ENCODE measurements at regions not wholly inside any gene's neighbourhood (a gene's known extent, or its start where the extent isn't known, plus 50 kb on each side); places are given as distances from the start of the nearest gene placed in this dataset.

GRCh38 chr5:109992264-109992915 is 302.7 kb downstream of the MAN2A1 start:
- no peak overlapping the region for H3K27ac ChIP-seq (ENCODE audit: insufficient read depth, low read length)
- no peak overlapping the region for H3K4ac ChIP-seq (ENCODE audit: low read depth, low read length)
- no peak overlapping the region for H2AK9ac ChIP-seq (replicated peaks; ENCODE audit: low read depth, low read length, poor library complexity)
- ATAC-seq (ENCODE audit: low read depth) (no peak), DNase-seq (no peak)
- dilution Hi-C loops (cut with HindIII; ENCODE audit: low sequenced_read_pairs, unreplicated experiment) (no loop called here), in situ Hi-C loops (cut with MboI; ENCODE audit: low sequenced_read_pairs) (no loop called here), intact Hi-C loops (cut with micrococcal nuclease) (no loop called here)
- no peak overlapping the region for H3K9ac ChIP-seq (ENCODE audit: low read depth, low read length)
- no TSS peak for BruUV-seq (replicated peaks)
- H4K20me1 ChIP-seq (ENCODE audit: insufficient read depth, low read length): no peaks in the 10 kb centered on the region
- no peak overlapping the region for H2BK5ac ChIP-seq (ENCODE audit: low read depth, low read length, poor library complexity, severe bottlenecking)
- no peak overlapping the region for H2BK15ac ChIP-seq (ENCODE audit: low read depth, low read length)
- no peak overlapping the region for H2AFZ ChIP-seq (replicated peaks; ENCODE audit: low read length, poor library complexity)
- no peaks in the 10 kb centered on the region for H3K27me3 ChIP-seq (ENCODE audit: control insufficient read depth, insufficient read depth, low read length)
- no peaks in the 10 kb centered on the region for H3K79me1 ChIP-seq (ENCODE audit: low read depth in 1 of 2, low read length in 2 of 2)
- ChIA-PET POLR2A (ENCODE audit: unreplicated experiment) (no interaction called here), CTCF (interaction anchor here (0.6 kb wide), 2 partner anchors 182 to 1530 kb away, joined by 3 to 4 read pairs; no protein-coding TSS in a partner anchor)
- no peaks in the 10 kb centered on the region for H3K9me3 ChIP-seq (ENCODE audit: control insufficient read depth, insufficient read depth, low read length)
- no peak overlapping the region for H3K4me3 ChIP-seq (ENCODE audit: insufficient read depth, low read depth, low read length)
- no peak overlapping the region for H2AK5ac ChIP-seq (ENCODE audit: low read depth, low read length)
- no peaks in the 10 kb centered on the region for H3K4me1 ChIP-seq (ENCODE audit: control insufficient read depth, insufficient read depth, low read length)
- H3K23ac ChIP-seq (ENCODE audit: low read depth, low read length): no peak overlapping the region
- no peak overlapping the region for H4K91ac ChIP-seq (ENCODE audit: insufficient read depth, low read depth, low read length)
- H4K8ac ChIP-seq (ENCODE audit: low read depth in 2 of 2, low read length in 2 of 2): no peak overlapping the region
- H3K18ac ChIP-seq (ENCODE audit: low read depth, low read length): no peak overlapping the region
- TF ChIP-seq RCOR1 (IDR thresholded peaks at IDR 0.05; ENCODE audit: insufficient replicate concordance, low read length): no peak
- TF ChIP-seq MAZ (IDR thresholded peaks at IDR 0.05; ENCODE audit: borderline replicate concordance, low read depth, low read length): no peak
- no peak for TF ChIP-seq SMC3 (IDR thresholded peaks at IDR 0.05; ENCODE audit: low read depth, low read length)
- TF ChIP-seq, protein P1, sequence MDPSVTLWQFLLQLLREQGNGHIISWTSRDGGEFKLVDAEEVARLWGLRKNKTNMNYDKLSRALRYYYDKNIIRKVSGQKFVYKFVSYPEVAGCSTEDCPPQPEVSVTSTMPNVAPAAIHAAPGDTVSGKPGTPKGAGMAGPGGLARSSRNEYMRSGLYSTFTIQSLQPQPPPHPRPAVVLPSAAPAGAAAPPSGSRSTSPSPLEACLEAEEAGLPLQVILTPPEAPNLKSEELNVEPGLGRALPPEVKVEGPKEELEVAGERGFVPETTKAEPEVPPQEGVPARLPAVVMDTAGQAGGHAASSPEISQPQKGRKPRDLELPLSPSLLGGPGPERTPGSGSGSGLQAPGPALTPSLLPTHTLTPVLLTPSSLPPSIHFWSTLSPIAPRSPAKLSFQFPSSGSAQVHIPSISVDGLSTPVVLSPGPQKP (IDR thresholded peaks at IDR 0.05; ENCODE audit: borderline replicate concordance, low read depth, low read length): no peak
- no peak for TF ChIP-seq CHD1 (IDR thresholded peaks at IDR 0.05; ENCODE audit: low read depth, low read length)
- TF ChIP-seq RFX5 (IDR thresholded peaks at IDR 0.05; ENCODE audit: low read depth, low read length): no peak
- no peak for TF ChIP-seq FOS (IDR thresholded peaks at IDR 0.05; ENCODE audit: low read depth, low read length)
- no peak for TF ChIP-seq RAD21 (IDR thresholded peaks at IDR 0.05; ENCODE audit: low read length)
- TF ChIP-seq, protein P2, sequence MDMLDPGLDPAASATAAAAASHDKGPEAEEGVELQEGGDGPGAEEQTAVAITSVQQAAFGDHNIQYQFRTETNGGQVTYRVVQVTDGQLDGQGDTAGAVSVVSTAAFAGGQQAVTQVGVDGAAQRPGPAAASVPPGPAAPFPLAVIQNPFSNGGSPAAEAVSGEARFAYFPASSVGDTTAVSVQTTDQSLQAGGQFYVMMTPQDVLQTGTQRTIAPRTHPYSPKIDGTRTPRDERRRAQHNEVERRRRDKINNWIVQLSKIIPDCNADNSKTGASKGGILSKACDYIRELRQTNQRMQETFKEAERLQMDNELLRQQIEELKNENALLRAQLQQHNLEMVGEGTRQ (IDR thresholded peaks at IDR 0.05; ENCODE audit: low read depth, low read length): no peak
- no peak for TF ChIP-seq CTCF (conservative IDR thresholded peaks at IDR 0.05; ENCODE audit: low read depth, low read length)
- TF ChIP-seq MAFK (IDR thresholded peaks at IDR 0.05; ENCODE audit: low read depth, low read length): no peak
- no peak for TF ChIP-seq CEBPB (IDR thresholded peaks at IDR 0.05; ENCODE audit: low read depth, low read length)
- no peak for TF ChIP-seq NFE2L2 (IDR thresholded peaks at IDR 0.05; ENCODE audit: low read depth, low read length)
- TF ChIP-seq BHLHE40 (IDR thresholded peaks at IDR 0.05; ENCODE audit: low read depth, low read length): no peak
- TF ChIP-seq MXI1 (IDR thresholded peaks at IDR 0.05; ENCODE audit: borderline replicate concordance, low read depth, low read length): no peak
- no peak for TF ChIP-seq POLR2A (IDR thresholded peaks at IDR 0.05; ENCODE audit: low read depth, low read length)
- H3K56ac ChIP-seq (ENCODE audit: extremely low read depth, insufficient read depth, low read length): no peak overlapping the region
- WGBS, 2 experiments (ENCODE audit: extremely low coverage in 2 of 2, insufficient read length in 1 of 2): no CpG with 5 or more reads among the region's 9 CpGs
- no peak overlapping the region for H3K14ac ChIP-seq (replicated peaks; ENCODE audit: low read depth, low read length)
- H3K4me2 ChIP-seq (ENCODE audit: low read depth, low read length): no peak overlapping the region
- no peak overlapping the region for H2BK120ac ChIP-seq (ENCODE audit: low read depth, low read length)
- no peaks in the 10 kb centered on the region for H3K36me3 ChIP-seq (ENCODE audit: control insufficient read depth, insufficient read depth, low read length)
- H2BK20ac ChIP-seq (ENCODE audit: low read depth, low read length): no peak overlapping the region
- H3K9me1 ChIP-seq (ENCODE audit: insufficient read depth, low read length): no peaks in the 10 kb centered on the region
- no peak overlapping the region for H4K5ac ChIP-seq (ENCODE audit: low read depth, low read length)

Data from IMR-90 (cell line).